ENCODE measurements at regions not wholly inside any gene's neighbourhood (a gene's known extent, or its start where the extent isn't known, plus 50 kb on each side); places are given as distances from the start of the nearest gene placed in this dataset.

DNA sequence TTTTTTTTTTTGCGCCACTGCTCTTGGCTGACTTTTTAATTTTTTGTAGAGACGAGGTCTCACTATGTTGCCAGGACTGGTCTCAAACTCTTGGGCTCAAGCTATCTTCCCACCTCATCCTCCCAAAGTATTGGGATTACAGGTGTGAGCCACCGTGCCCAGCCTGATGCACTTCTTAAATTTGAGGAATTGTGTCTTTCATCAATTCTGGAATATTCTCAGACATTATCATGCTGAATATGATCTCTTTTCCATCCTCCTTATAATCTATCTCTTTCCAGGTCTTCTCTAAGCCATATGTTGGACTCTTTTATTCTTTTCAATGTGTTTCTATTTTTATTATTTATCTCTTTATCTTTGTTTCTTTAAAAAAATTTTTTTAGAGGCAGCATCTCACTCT lies 196.2 kb upstream of the IER5L start:
- TF ChIP-seq CTCF (IDR thresholded peaks at IDR 0.05) (no peak), ZFX (IDR thresholded peaks at IDR 0.05; ENCODE audit: borderline replicate concordance) (no peak)

Data from 22Rv1 (cell line).